OCI-LY1 (cell line): ENCODE measurements at regions not wholly inside any gene's neighbourhood (a gene's known extent, or its start where the extent isn't known, plus 50 kb on each side); places are given as distances from the start of the nearest gene placed in this dataset.

Experiments used
- CTCF ChIP-seq: fragments of 200-600 bp; sonication (generic), shearing (Covaris generic); IDR thresholded peaks from 2 replicates; pipeline ENCODE4 v1.5.1; 2017; ENCODE audit warnings: mild to moderate bottlenecking, antibody characterized with exemption, low read length, moderate library complexity, mixed read lengths
- EZH2 ChIP-seq: fragments of 200-600 bp; sonication (generic), shearing (Covaris generic); IDR thresholded peaks from 2 replicates; pipeline ENCODE4 v1.8.0; 2017; ENCODE audit warnings: borderline replicate concordance, mixed run types, mild to moderate bottlenecking, antibody characterized with exemption, low read length, moderate library complexity, mixed read lengths

GRCh38 chr18:73045037-73045436 is 177.2 kb upstream of the NETO1 start:
- TF ChIP-seq CTCF = no peak
- no peak for TF ChIP-seq EZH2
